NCI-H1436 (cell line): ENCODE measurements at regions not wholly inside any gene's neighbourhood (a gene's known extent, or its start where the extent isn't known, plus 50 kb on each side); places are given as distances from the start of the nearest gene placed in this dataset.

Experiments
- DNase-seq: peaks from one replicate; lab custom pipeline; 2025; lab: John Stamatoyannopoulos, UW

DNA sequence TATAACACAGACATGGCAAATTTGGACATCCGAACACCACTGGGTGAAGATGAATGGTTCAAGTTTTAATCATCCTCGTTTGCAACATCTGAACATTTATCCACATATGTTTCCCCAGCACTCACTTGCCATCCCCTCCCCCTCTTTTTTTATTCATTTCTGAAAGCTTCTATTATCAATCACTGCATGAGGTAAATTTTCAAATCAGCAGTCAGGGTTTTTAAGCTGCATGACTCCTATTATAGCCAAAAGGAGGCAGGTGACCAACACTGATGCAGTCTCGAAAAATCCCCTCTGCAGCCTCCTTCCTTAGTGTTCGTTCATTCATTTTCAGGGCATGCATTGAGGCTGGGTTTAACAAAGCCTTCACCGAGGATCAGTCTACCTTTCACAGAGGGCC, 530.8 kb upstream of the JARID2 start:
- no peak for DNase-seq

DNA sequence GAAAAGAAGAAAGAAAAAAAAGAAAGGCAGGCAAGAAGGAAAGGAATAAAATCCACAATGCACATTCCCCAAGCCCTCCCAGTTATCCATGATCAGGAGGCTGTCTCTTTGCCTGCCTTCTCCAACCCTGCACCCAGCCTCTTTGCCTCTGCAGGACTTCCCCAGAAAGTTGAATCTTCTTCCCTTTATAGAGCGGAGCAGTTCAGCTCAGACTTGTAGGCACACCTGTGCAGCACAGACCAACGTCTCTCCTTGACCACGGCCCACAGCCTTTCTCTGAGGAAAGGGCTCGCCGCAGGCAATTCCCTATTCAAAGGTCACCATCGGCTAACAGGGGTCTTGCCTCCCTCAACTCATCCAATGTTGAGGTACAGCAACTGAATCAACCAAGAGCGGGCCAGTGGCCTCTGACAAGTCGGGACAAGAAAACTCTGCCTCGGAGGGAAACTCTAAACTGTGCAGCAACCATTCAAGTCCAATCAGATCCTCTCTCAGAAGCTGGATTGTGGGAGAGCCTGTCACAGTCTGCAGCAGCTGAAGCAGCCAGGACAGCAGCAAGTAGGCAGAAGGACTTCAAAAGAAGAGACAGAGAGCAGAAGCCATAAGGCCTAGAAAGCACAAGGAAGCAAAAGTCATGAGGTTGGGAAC, 529.2 kb upstream of the JARID2 start:
- no peak for DNase-seq

DNA sequence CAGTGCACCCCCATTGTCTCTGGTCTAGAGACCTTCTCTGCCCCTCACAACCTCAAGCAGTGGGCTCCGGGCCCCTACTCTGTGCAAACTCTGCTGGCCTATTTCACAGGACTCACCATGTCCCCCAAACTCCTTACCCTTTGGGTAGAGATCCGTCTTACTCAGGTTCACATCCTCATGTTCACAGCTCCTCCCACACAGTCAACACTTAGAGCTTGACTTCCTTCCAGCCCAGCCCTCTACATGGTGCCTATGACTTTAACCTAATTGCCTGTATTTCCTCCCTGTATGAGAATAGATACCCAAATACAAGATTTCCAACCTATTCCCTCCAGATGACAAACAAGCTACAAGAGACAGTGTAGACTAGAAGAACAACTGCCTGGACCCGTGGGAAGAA, 528.6 kb upstream of the JARID2 start:
- DNase-seq = no peak

DNA sequence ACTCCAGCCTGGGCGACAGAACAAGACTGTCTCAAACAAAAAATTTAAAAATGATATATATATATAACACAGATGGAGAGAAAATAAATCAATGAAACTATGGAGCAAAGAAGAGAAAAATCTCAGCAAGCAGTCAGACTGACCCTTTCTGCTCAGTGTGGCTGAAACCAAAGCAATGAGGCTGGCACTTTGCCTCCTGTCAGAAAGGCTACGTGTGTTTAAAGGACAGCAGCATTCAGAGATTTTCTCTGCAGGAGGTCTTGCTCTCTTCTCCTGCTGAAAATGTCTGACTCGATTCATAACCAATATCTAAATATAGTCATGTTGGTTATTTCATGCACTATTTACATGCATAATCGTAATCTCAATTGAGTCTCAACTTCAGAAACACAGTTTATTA, 527.0 kb upstream of the JARID2 start:
- DNase-seq = no peak

DNA sequence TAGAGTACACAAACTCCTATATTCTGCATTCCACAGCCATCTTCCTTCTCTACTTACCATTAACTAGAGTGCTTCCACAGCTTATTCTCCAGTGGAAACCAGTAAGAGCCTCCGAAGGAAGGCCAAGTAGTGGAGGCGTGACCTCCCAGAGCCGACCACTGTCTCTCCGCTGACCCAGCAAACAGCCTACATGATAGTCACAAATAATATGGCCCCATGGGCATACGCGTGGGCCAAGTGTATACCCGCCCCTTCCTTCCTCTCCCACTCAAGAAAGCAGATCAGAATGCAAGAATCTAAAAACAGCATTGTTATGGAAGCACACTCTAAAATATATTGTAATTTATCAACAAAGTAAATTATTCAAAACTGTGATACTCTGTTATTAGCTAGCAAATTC, 526.6 kb upstream of the JARID2 start:
- no peak for DNase-seq

DNA sequence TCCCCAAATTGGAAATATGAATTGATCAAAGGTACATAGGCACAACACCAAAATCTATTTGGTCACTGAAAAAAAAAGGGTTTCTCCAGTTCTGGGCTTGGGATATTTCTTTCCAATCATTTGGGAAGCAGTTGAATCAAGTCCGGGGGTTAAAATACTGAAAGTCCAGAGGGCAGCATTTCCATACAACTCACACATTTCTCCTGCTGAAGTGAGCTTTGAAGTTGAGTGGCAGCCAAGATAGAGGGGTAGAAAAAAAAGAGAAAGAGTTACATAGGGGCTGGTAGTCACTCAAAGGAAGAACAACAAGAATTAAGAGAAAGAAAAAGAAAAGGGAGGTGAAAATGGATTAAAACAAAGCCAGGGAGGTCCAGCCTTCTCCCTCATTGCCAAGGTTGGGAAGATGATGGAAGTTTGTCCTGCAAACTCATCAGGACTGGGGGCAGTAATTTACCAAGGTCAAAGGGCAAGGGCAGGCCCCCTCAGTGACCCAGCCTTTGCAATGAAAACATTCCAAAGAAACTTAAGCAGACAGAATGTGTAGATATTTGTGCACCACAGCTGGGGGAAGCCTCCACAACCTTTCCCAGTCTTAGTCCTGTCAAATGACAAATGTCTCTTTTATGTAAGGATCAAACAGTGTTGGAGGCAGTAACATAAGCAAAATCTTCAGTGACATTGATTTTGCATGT, 525.3 kb upstream of the JARID2 start:
- DNase-seq = no peak

DNA sequence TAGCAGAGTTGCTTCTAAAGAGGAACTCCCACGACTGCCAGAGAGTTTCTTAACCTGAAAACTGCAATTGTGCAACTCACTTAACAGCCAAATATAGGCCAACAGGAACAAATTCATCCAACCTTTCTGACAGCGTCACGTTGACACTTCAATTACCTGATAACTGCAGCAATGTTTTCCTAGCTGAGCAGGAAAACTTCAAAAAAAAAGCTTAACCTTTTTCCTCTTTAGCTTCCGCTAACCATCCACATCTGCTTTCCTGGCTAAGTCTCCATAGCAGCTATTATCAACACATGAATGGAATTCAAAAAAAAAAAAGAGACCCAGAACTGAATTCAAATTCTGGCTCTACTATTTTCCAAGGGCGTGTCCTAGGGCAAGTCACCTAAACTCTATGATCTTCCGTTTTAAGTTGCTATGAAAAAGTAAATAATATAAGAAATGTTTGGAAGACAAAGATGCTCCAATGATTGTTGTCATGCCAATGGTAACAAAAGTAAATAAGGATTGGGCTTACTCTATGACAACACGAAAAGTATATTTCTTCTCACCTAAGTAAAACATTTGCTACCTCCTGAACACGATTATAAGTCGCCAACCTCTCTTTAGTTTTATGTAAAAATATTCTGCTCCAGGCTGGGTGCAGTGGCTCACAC, 524.6 kb upstream of the JARID2 start:
- DNase-seq = no peak

DNA sequence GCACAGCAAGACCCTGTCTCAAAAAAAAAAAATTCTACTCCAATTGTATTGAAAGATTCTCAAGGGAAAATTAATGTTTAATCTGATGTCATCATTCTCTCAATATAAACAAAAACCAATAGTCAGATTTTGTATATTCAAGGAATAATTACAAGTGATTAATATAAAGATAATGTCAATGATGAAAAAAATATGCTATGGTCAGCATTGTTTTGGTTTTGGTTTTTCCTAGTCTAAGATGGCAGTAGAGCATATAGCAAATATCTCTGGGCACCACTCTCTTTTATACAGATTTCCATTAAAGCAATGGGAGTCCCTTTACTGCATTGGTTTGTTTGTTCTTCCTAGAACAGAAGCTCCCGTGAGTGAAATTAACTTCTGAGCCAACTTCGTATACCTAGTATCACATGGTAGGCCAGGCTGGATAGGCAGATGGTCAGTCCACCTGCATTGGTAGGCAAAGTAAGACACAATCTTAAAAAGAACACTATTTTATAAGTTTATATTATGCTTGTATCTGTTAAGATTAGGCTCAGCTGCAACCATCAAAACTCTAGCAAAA, 523.8 kb upstream of the JARID2 start:
- DNase-seq = no peak

DNA sequence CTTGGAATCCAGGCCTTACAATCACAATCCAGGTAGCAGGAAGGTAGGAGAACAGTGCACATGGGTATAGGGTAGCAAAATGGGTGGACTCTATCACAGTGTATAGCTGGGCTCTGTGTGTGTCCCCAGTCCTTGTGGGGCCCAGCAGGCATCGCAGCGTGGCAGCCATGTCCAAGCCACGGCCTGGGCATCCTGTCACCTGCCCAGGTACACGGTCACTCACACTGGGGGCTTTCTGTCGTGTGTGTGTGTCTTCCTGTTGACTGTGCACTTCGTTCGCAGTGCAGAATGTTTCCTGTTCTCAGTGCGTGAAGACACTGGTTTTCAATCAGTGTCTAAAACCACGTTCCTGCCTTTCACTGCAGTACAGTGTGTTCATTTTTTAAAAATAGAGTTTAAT, 523.2 kb upstream of the JARID2 start:
- DNase-seq = no peak

DNA sequence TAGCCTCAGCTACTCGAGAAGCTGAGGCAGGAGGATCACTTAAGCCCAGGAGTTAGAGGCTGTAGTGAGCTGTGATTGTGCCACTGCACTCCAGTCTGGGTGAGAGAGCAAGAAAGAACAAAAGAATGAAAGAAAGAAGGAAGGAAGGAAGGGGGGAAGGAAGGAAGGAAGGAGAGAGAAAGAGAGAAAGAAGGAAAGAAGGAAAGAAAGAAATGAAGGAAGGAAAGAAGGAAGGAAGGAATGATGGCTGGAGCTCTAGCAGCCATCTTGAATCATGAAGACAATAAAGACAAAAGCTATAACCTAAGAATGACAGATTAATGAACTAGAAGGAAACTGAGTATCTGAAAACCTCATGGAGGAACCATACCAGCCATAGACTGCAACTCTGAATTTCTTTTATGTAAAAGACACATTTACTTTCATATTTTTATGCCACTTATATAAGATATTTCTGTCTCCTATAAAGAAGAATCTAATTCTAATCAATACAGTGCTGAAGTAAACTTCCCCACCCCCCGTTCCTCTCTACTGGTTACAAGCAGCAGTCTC, 522.3 kb upstream of the JARID2 start:
- no peak for DNase-seq

DNA sequence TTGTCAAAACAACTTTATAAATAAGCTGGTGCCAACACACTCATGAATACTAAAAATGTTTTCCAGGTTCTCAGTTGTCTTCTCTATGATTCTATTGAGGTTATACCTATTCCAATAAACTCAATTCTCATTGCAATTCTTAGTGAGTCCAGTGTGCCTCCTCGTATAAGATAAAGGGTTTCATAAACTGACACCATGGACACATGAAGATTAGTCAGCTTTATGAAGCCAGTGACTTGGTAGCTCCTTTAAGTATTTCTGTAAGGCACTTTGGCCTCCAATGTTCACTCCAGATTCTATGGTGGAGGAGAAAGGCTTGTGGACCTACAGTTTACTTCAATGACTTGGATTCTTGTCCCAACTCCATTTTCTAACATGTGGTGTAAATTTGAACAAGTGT, 521.3 kb upstream of the JARID2 start:
- no peak for DNase-seq

DNA sequence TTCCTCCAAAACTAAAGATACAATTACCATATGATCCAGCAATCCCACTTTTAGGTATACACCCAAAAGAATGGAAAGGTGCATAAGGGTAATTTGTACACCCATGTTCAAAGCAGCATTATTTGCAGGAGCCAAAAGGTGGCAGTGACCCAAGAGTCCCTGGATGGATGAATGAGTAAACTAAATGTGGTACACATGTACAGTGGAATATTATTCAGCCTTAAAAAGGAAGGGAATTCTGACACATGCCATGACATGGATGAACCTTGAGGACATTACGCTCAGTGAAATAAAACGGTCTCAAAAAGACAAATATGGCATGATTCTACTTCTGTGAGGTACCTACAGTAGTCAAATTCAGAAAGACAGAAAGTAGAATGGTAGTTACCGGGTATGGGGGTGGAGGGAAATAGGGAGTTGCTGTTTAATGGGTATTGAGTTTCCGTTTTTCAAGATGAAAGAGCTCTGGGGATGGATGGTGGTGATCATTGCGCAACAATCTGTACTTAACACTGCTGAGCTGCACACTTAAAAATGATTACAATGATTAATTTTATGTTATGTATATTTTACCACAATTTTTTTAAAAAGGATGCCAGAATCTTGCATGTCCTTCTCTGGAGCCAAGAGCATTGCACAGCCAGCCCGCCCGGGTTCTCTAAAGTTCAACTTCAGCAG, 518.9 kb upstream of the JARID2 start:
- DNase-seq = no peak

DNA sequence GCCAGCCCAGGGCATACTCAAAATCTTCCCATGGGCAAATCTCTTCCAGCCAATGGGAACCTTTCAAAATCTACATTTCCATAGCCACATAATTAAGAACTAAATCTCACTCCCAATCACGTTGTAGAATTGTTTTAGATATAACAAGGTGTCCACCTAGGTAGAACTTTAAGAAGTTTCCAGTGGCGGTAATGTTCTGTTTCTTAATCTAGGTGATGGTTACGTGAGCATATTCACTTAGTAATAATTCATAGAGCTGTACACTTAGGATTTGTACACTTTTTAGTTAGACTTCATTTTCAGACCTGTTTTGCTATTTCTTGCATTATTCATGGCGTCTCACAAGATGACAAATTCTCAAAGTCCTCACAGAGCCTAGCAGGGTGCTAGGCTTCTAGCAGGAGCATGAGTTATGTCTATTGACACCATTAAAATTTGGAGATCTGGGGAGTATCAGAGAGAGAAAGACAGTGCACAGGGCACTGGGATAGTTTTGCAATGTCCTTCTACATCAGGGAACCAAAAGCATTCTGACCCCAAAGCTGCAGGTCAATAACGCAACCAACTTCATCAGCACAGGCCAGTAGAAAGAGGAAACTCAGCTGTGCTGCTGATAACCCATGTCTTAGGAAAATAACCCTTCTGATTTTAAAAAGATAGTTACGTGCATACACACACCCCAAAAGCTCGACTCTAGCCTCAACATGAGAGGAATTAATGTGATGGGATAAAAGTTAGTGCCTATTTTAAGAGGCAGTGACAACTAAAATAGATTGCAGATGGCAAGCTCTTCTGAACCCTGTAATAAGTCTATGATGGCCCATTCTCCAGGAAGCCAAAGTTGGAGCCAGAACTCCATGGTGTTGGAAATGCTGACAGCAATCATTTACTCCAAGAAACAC, 518.1 kb upstream of the JARID2 start:
- no peak for DNase-seq

DNA sequence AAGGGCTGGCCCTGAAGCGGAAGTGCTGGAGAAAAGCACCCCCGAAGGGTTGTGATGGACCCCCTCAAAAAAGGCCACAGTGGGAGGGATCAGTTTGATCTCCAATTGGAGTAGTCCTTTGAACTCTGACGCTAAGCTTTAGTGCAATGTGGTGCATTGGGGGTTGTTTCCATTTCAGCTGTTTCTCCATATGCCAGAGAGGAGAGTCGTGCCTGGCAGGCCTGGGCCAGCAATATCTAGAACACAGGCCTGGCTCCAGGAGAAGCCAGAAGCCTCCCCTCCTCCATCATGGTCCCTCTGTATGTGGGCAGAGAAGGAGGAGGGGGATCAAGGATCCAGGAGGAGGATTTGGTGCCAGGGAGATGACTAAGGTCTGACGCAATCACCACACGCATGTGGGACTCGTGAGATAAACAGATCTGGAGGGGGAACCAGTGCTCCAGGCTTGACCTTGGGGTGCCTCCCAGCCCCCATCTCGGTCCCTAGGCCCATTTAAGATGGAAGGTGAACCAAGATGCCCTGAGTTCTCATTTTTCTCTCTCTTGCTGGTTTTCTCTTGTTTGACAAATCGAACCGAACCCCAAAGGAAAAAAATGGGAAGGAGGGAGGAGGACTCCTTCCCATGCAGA, 517.4 kb upstream of the JARID2 start:
- DNase-seq = no peak

DNA sequence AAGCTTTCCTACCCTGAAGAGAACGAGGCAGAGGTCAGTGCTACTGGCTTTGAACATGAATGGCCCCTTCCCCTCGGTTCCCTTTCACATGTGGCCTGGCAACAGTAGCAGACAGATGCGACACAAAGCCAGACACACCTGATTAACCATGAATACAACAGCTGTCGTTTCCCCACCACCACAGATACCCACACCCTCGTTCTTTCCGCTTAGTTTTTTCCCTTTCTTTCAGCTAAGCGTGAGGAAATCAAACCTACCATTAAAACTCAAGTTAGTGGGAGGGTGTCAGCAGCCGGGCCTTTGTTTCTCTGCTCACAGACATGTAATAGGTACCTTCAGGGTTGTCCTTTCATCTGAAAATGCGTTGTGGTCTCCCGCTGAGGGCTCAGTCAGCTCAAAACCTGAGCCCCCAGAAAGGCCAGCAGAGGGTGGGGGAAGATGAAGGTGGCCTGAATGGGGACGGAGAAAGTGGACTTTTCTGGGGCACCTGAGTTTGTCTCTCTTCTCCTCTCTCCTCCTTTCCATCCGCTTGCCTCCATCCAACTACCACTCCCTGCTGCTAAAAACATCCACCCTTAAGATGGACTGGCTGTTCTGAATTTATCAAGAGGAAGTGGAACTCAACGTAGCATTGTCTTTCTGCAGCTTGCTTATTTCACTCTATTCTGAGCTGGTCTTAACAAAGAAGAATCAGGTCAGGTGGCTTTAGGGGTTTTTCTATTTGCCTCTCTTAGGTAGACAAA, 516.6 kb upstream of the JARID2 start:
- no peak for DNase-seq

DNA sequence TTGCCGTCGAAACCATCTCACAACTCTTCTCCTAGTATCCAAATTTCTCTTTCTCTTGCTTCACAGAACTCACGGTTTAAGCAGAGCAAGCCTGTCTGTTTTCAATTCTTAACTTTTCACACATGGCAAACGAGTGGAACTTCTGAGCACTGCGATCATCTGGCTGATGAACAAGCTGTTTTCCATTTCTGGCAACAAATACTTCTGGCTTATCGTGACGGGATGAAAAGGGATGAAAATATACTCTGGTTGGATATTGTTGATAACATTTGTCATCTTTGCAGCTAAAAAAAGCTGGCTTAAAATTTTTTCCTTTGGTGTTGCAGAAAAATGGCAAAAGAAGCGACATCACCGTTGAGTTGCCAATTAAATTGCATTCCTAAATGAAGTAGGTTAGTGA, 515.2 kb upstream of the JARID2 start:
- no peak for DNase-seq

DNA sequence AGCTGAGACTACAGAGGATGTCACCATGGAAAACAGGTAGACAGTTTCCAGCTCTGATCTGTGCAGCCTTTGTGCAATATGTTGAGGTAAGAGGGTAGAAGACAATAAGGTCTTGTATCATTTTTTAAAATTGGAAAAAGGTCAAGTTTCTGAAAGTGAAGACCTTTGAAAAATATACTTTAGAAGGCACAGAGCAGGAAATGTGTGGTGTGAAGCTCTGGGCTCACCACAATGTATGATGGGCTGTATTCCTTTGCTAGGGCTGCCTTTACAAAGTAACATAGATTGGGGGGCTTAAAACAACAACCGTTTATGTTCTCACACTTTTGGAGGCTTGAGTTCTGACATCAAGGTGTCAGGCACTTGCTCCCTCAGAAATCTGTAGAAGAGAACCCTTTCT, 514.3 kb upstream of the JARID2 start:
- no peak for DNase-seq

DNA sequence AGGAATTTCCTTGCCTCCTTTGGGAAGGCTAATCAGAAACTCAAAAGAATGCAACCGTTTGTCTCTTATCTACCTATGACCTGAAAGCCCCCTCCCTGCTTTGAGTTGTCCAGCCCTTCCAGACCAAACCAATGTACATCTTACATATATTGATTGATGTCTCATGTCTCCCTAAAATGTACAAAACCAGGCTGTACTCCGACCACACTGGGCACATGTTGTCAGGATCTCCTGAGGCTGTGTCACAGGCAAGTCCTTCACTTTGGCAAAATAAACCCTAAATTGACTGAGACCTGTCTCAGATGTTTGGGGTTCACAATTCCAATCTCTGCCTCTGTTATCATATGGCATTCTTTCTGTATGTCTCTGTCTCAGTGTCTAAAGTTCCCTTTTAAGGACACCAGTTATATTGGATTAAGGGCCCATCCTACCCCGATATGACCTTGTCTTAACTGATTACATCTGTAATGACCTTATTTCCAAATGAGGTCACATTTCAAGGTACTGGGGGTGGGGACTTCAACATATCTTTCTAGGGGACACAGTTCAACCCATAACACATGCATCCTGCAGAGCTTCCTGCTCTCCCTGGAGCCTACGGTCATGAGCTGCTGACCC, 513.5 kb upstream of the JARID2 start:
- DNase-seq = no peak

DNA sequence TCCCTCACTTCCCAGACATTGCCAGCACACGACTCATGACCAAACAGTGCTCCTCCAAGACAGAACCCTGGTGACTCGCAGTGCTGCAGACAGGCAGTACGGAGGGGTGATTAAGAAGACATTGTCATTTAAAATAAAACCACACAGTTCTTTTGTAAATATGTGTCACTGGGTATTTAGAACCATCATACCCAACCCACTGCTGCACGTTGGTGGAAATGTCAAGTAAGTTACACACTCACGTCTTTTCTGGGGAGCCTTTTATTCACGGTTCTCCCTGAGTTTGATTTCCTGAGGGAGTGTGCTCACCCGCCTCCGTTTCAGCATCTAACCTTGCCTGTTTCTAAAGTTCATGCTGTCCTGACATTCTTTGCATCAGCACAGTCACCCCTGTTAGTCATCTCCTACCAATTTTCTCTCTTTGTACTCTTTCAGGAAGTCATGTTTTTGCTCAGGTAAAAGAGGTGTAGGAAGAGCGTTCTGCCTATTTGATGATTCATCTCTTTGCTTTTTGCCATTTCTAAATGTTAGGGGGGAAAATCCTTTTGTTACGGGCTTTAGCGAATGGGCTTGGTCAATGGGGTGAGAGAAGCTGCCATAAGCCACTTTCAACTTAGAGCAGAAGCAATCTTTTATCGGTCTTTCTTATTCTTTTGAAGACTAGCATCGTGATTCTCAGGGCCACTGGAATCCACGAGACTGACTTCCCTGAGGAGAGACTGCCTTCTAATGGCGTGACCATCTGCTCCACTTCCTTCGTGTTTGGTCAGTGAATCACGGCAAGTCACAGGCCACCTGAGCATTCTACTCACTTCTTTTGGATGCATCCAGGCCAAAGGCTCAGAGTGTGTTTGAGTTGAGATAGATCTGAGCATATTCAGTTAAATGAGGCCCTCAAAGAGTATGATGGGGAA, 512.8 kb upstream of the JARID2 start:
- DNase-seq = no peak
